ENCODE measurements at regions not wholly inside any gene's neighbourhood (a gene's known extent, or its start where the extent isn't known, plus 50 kb on each side); places are given as distances from the start of the nearest gene placed in this dataset.

- TF ChIP-seq CTCF (IDR thresholded peaks at IDR 0.05; ENCODE audit: unreplicated experiment in 3 of 3): no peak
- H3K27me3 Mint-ChIP-seq (ENCODE audit: low read depth): peaks cover 4% of the 10 kb centered on the region
- H3K4me1 Mint-ChIP-seq: no peaks in the 10 kb centered on the region
- H3K4me3 Mint-ChIP-seq: no peak overlapping the region
- no peaks in the 10 kb centered on the region for H3K36me3 Mint-ChIP-seq (ENCODE audit: low read depth)
- H3K9me3 Mint-ChIP-seq: no peaks in the 10 kb centered on the region
- H3K27ac Mint-ChIP-seq: no peak overlapping the region
Observed at GRCh38 chr4:66219401-66219800, 549.1 kb upstream of the EPHA5 start.

GRCh38 chr4:66216252-66216651, 546.0 kb upstream of the EPHA5 start:
- no peak overlapping the region for H3K27ac Mint-ChIP-seq
- H3K27me3 Mint-ChIP-seq (ENCODE audit: low read depth): peaks cover 4% of the 10 kb centered on the region
- no peaks in the 10 kb centered on the region for H3K9me3 Mint-ChIP-seq
- H3K36me3 Mint-ChIP-seq (ENCODE audit: low read depth): no peaks in the 10 kb centered on the region
- no peak for TF ChIP-seq CTCF (IDR thresholded peaks at IDR 0.05; ENCODE audit: unreplicated experiment in 3 of 3)
- H3K4me1 Mint-ChIP-seq: no peaks in the 10 kb centered on the region
- no peak overlapping the region for H3K4me3 Mint-ChIP-seq

- Mint-ChIP-seq H3K9me3 (peaks cover 8% of the 10 kb centered on the region), H3K27me3 (ENCODE audit: low read depth) (peaks cover 4% of the 10 kb centered on the region), H3K4me3 (no peak overlapping the region), H3K36me3 (ENCODE audit: low read depth) (no peaks in the 10 kb centered on the region), H3K4me1 (no peaks in the 10 kb centered on the region), H3K27ac (no peak overlapping the region)
- no peak for TF ChIP-seq CTCF (IDR thresholded peaks at IDR 0.05; ENCODE audit: unreplicated experiment in 3 of 3)
Observed at GRCh38 chr4:66212489-66212888, 542.2 kb upstream of the EPHA5 start.

GRCh38 chr4:66204534-66205247, 534.4 kb upstream of the EPHA5 start:
- H3K27ac Mint-ChIP-seq: no peak overlapping the region
- H3K4me3 Mint-ChIP-seq: no peak overlapping the region
- H3K27me3 Mint-ChIP-seq (ENCODE audit: low read depth): no peaks in the 10 kb centered on the region
- H3K9me3 Mint-ChIP-seq: peaks cover 8% of the 10 kb centered on the region
- TF ChIP-seq CTCF (IDR thresholded peaks at IDR 0.05; ENCODE audit: unreplicated experiment in 3 of 3): no peak
- H3K36me3 Mint-ChIP-seq (ENCODE audit: low read depth): no peaks in the 10 kb centered on the region
- H3K4me1 Mint-ChIP-seq: peaks cover 5% of the 10 kb centered on the region

GRCh38 chr4:66202870-66203269, 532.6 kb upstream of the EPHA5 start:
- no peak for TF ChIP-seq CTCF (IDR thresholded peaks at IDR 0.05; ENCODE audit: unreplicated experiment in 3 of 3)
- peaks cover under 1% of the 10 kb centered on the region for H3K9me3 Mint-ChIP-seq
- H3K27ac Mint-ChIP-seq: no peak overlapping the region
- no peaks in the 10 kb centered on the region for H3K36me3 Mint-ChIP-seq (ENCODE audit: low read depth)
- H3K27me3 Mint-ChIP-seq (ENCODE audit: low read depth): no peaks in the 10 kb centered on the region
- no peak overlapping the region for H3K4me3 Mint-ChIP-seq
- H3K4me1 Mint-ChIP-seq: peaks cover 5% of the 10 kb centered on the region

GRCh38 chr4:66197451-66197850, 527.2 kb upstream of the EPHA5 start:
- no peaks in the 10 kb centered on the region for H3K9me3 Mint-ChIP-seq
- no peaks in the 10 kb centered on the region for H3K36me3 Mint-ChIP-seq (ENCODE audit: low read depth)
- H3K27me3 Mint-ChIP-seq (ENCODE audit: low read depth): no peaks in the 10 kb centered on the region
- no peak overlapping the region for H3K27ac Mint-ChIP-seq
- no peaks in the 10 kb centered on the region for H3K4me1 Mint-ChIP-seq
- TF ChIP-seq CTCF (IDR thresholded peaks at IDR 0.05; ENCODE audit: unreplicated experiment in 3 of 3): no peak
- H3K4me3 Mint-ChIP-seq: no peak overlapping the region
